ENCODE measurements at regions not wholly inside any gene's neighbourhood (a gene's known extent, or its start where the extent isn't known, plus 50 kb on each side); places are given as distances from the start of the nearest gene placed in this dataset.
"Not testable (repeated sequence)": the region's sequence is repeated elsewhere in the genome, so short reads cannot be mapped to it uniquely, and the experiment has no call there.

DNA sequence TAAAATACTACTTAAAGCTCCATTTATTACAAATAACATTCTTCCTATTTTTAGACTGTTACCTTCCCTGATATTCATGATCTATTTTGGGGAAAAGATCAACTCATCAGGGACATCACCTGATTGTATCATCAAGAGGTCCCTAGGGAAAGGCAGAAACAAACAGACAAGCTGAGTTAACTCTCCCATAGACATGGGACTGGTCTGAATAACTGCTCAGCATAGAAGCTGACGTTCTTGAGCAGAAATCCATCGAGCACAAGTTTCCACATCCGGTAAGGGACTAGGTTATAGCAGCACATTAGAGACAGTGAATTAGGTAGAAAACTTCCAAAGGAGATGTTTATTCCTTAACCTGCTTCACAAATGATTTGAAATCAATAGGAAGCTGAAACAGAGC lies 1100.4 kb upstream of the SLC39A10 start:
- DNase-seq (ENCODE audit: low spot score) = no peak

DNA sequence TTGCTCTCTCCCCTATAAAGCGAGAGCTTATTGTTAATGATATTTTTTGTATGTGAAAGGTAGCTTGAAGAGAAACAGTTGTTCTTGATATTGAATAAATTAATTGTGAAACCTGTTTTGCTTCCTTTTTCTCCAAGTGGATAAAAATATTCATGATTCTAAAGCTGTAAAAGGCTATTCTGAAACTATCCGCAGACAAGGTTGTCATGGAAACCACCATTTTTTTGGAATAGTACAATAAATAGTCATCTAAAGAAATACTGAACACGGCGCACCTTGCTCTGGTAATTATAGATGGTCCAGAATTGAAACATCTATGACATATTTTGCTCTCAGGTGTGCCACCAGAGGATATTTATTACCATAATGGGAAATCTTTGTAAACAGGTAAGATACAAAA lies 1103.0 kb upstream of the SLC39A10 start:
- DNase-seq (ENCODE audit: low spot score) = no peak

GRCh38 chr2:194550702-194551101 lies 1106.3 kb upstream of the SLC39A10 start:
- peak; percentile 17 for DNase-seq (ENCODE audit: low spot score)

- DNase-seq (ENCODE audit: low spot score) = no peak
These were observed 1107.6 kb upstream of the SLC39A10 start for GRCh38 chr2:194549387-194549786.

GRCh38 chr2:194545978-194546377 lies 1111.0 kb upstream of the SLC39A10 start:
- DNase-seq (ENCODE audit: low spot score) = peak; percentile 42

DNA sequence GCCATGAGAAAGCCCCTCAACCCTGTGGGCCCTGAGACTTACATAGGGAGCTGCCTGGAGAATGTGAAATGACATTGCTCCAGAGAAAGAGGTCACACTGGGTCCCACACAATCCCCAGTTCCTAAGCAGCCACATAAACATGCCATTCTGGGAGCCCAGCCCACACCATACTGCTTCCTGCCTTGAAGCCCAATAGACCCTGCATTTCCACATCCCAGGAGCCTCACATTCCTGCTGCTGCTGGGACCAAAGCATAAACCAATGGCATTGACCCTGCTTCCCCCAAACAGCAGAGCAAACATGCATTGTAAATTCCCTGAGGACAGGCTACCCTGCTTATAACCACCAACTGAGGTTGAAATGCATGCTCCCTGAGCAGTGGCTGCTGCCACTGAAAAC lies 1117.6 kb upstream of the SLC39A10 start:
- DNase-seq (ENCODE audit: low spot score) = no peak

GRCh38 chr2:194526121-194526520 lies 1130.9 kb upstream of the SLC39A10 start:
- DNase-seq (ENCODE audit: low spot score) = no peak

- no peak for DNase-seq (ENCODE audit: low spot score)
These were observed 1142.7 kb upstream of the SLC39A10 start for GRCh38 chr2:194514281-194514680.

- DNase-seq (ENCODE audit: low spot score) = not testable (repeated sequence)
These were observed 1146.0 kb upstream of the SLC39A10 start for GRCh38 chr2:194511070-194511469.

DNA sequence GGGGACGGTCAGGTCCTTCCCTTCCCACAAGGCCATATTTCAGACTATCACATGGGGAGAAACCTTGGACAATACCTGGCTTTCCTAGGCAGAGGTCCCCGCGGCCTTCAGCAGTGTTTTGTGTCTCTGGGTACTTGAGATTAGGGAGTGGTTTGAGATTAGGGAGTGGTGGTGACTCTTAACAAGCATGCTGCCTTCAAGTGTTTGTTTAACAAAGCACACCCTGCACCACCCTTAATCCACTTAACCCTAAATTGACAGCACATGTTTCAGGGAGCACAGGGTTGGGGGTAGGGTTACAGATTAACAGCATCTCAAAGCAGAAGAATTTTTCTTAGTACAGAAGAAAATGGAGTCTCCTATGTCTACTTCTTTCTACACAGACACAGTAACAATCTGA lies 1152.2 kb upstream of the SLC39A10 start:
- not testable (repeated sequence) for DNase-seq (ENCODE audit: low spot score)

- peak; percentile 34 for DNase-seq (ENCODE audit: low spot score)
These were observed 1162.0 kb upstream of the SLC39A10 start for GRCh38 chr2:194495046-194495445.

- DNase-seq (ENCODE audit: low spot score) = peak; percentile 21
These were observed 1162.6 kb upstream of the SLC39A10 start for GRCh38 chr2:194494401-194494800.

- DNase-seq (ENCODE audit: low spot score) = no peak
These were observed 1165.5 kb upstream of the SLC39A10 start for GRCh38 chr2:194491409-194492115.

DNA sequence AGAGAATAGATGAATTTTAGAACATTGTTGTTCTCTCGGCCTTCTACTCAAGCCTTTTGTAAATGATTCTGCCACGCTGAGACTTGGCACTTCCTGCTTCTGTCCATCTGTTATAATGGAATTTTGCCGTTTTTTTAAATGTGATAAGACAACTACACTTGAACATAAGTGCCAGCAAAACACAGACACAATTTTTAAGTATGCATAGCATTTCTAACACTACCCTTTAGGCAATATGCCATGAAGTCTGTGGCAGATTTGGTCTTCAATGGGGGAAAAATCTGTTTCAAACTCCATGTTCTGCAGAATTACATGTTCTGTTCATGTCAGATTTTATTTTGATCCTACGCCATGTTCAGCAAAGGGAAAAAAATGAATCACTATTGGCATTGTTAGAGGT lies 1170.7 kb upstream of the SLC39A10 start:
- no peak for DNase-seq (ENCODE audit: low spot score)

GRCh38 chr2:194483041-194483440 lies 1174.0 kb upstream of the SLC39A10 start:
- DNase-seq (ENCODE audit: low spot score) = no peak

DNA sequence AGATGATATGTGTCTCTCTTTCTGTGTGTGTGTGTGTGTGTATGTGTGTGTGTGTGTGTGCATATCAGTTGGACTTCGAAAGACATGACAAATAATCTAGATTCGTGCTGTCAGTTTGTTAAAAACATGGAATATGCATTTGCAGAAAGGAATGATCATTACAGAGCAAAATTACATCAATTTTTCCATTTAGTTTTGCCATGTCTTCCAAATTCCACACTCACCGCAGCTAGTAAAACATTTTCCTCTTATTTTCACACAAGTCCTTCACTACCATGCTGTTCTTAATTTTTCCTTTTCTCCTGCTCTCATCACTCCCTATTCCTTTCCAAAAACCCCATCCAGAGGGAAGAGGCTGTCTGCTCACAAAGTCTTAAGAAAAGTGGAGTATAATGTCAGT lies 1191.4 kb upstream of the SLC39A10 start:
- DNase-seq (ENCODE audit: low spot score) = no peak

DNA sequence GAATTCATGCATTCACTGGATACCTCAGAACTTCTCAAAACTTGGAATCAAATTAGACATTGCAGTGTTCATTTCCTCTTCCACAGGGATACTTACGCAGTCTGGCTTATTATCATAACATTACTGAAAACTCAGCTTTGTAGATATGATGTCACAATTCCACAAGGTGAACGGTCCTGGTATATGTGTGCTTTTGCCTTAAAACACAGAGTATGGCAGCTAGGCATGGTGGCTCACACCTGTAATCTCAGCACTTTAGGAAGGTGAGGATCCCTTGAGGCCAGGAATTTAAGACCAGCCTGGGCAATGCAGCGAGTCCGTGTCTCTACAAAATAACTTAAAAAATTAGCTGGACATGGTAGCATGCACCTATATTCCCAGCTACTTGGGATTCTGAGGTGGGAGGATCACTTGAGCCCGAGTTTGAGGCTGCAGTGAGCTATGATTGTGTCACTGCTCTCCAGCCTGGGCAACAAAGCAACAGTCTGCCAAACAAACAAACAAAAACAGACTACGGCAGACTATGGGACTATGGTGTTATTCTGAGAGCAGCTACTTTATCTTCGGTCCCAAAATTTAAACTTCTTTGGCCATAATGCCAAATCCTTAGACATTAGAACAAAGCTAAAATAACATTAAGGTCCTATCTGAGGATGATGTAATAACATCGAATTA lies 1191.9 kb upstream of the SLC39A10 start:
- no peak for DNase-seq (ENCODE audit: low spot score)

GRCh38 chr2:194462883-194463282 lies 1194.1 kb upstream of the SLC39A10 start:
- DNase-seq (ENCODE audit: low spot score) = not testable (repeated sequence)

GRCh38 chr2:194455358-194455757 lies 1201.7 kb upstream of the SLC39A10 start:
- no peak for DNase-seq (ENCODE audit: low spot score)

GRCh38 chr2:194452504-194452903 lies 1204.5 kb upstream of the SLC39A10 start:
- DNase-seq (ENCODE audit: low spot score) = no peak

- DNase-seq (ENCODE audit: low spot score) = no peak
These were observed 1211.8 kb upstream of the SLC39A10 start for GRCh38 chr2:194445226-194445625.

DNA sequence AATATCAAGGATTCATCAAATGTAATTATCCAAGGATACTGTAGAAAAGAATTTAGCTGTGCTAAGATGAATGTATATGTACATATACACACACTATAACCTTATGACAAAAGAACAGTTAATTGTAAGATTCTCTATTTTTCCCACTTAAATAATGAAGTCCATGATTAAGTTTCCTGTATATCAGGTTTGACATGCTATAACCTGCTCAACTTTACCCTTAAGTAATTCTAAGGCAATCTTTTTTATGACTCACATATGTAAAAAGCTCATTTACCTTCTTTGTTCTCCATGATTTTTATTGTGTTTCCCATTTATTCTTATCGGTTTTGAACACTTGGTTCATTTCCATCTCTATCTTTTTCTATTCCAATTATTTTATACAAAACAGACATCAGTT lies 1213.1 kb upstream of the SLC39A10 start:
- DNase-seq (ENCODE audit: low spot score) = no peak

- no peak for DNase-seq (ENCODE audit: low spot score)
These were observed 1232.3 kb upstream of the SLC39A10 start for GRCh38 chr2:194424683-194425209.

Measured in umbilical cord (tissue), 1 donor.